OCI-LY3 (cell line): ENCODE measurements at regions not wholly inside any gene's neighbourhood (a gene's known extent, or its start where the extent isn't known, plus 50 kb on each side); places are given as distances from the start of the nearest gene placed in this dataset.

Source experiments
- H2AFZ ChIP-seq: fragments of 200-600, 300-600 bp; shearing (Covaris generic); 2 replicates; pipeline ENCODE4 v1.6.0; 2014; ENCODE audit warnings: antibody characterized with exemption, low read depth, low read length
- H3K27ac ChIP-seq: fragments of 200-600, 300-600 bp; sonication (generic); 2 replicates; pipeline ENCODE4 v1.5.1; 2014; ENCODE audit warnings: mild to moderate bottlenecking, low read length, moderate library complexity, mixed read lengths
- H3K27me3 ChIP-seq: fragments of 200-600, 300-600 bp; sonication (generic); 2 replicates; pipeline ENCODE4 v1.6.1; 2014; ENCODE audit warnings: low read depth, low read length, mixed read lengths
- H3K36me3 ChIP-seq: fragments of 200-600, 300-600 bp; sonication (generic); replicated peaks from 2 replicates; pipeline ENCODE3; 2014; ENCODE audit warnings: low read depth, low read length, mixed read lengths
- H3K4me1 ChIP-seq: fragments of 300-600, 200-600 bp; sonication (generic); 2 replicates; pipeline ENCODE4 v1.6.1; 2014; ENCODE audit warnings: low read length, mixed read lengths
- H3K4me2 ChIP-seq: fragments of 200-600, 300-600 bp; sonication (generic); 2 replicates; pipeline ENCODE4 v1.6.1; 2014; ENCODE audit warnings: low read length, mixed read lengths
- H3K4me3 ChIP-seq: fragments of 300-600, 200-600 bp; sonication (generic); 2 replicates; pipeline ENCODE4 v1.5.1; 2014; ENCODE audit warnings: antibody characterized with exemption, mild to moderate bottlenecking, low read length, moderate library complexity
- H3K79me2 ChIP-seq: fragments of 300-600, 200-600 bp; shearing (Covaris generic); 2 replicates; pipeline ENCODE4 v1.6.1; 2014; ENCODE audit warnings: mild to moderate bottlenecking, low read length, mixed read lengths
- H3K9ac ChIP-seq: fragments of 300-600, 200-600 bp; shearing (Covaris generic); 2 replicates; pipeline ENCODE4 v1.6.0; 2014; ENCODE audit warnings: mild to moderate bottlenecking, low read length, moderate library complexity
- H3K9me3 ChIP-seq: fragments of 200-600, 300-600 bp; shearing (Covaris generic); 2 replicates; pipeline ENCODE4 v1.6.1; 2014; ENCODE audit warnings: low read length, mixed read lengths; ENCODE audit not compliant: insufficient read depth
- H4K20me1 ChIP-seq: fragments of 200-600, 300-600 bp; sonication (generic); 2 replicates; pipeline ENCODE4 v1.6.1; 2016; ENCODE audit warnings: low read length, mixed read lengths; ENCODE audit not compliant: insufficient read depth
- CTCF ChIP-seq: fragments of 200-600, 300-600 bp; sonication (generic); IDR thresholded peaks from 2 replicates; pipeline ENCODE4 v1.5.1; 2014; ENCODE audit warnings: antibody characterized with exemption, low read length, low read depth
- EZH2phosphoT487 ChIP-seq: fragments of 200-600 bp; shearing (Covaris generic); IDR thresholded peaks from 2 replicates; pipeline ENCODE4 v1.6.1; 2018; ENCODE audit warnings: antibody characterized with exemption, mixed run types, low read depth

GRCh38 chr2:52311862-52312261 is 1279.9 kb upstream of the NRXN1 start:
- no peak overlapping the region for H3K27ac ChIP-seq

GRCh38 chr2:52308156-52308555 is 1276.2 kb upstream of the NRXN1 start:
- no peaks in the 10 kb centered on the region for H3K9me3 ChIP-seq
- H2AFZ ChIP-seq = no peak overlapping the region
- H3K4me2 ChIP-seq = no peak overlapping the region

More at GRCh38 chr2:52311862-52312261, 1279.9 kb upstream of the NRXN1 start:
- Histone ChIP-seq H3K79me2 (no peaks in the 10 kb centered on the region), H2AFZ (no peak overlapping the region), H3K4me1 (no peaks in the 10 kb centered on the region), H3K4me2 (no peak overlapping the region), H3K27me3 (no peaks in the 10 kb centered on the region), H3K4me3 (no peak overlapping the region), H3K9me3 (no peaks in the 10 kb centered on the region), H3K9ac (no peak overlapping the region), H4K20me1 (no peaks in the 10 kb centered on the region), H3K36me3 (no peaks in the 10 kb centered on the region)
- TF ChIP-seq CTCF (no peak), EZH2phosphoT487 (no peak)

GRCh38 chr2:52294628-52295027 is 1262.7 kb upstream of the NRXN1 start:
- no peak overlapping the region for H3K4me3 ChIP-seq
- H4K20me1 ChIP-seq = no peaks in the 10 kb centered on the region
- no peaks in the 10 kb centered on the region for H3K36me3 ChIP-seq
- H3K4me2 ChIP-seq = no peak overlapping the region
- no peaks in the 10 kb centered on the region for H3K79me2 ChIP-seq
- no peaks in the 10 kb centered on the region for H3K4me1 ChIP-seq
- H3K27me3 ChIP-seq = no peaks in the 10 kb centered on the region
- H3K9me3 ChIP-seq = no peaks in the 10 kb centered on the region
- H2AFZ ChIP-seq = 0 out of 2 replicates have a peak overlapping the region, but pooled peaks have one; percentile 64
- no peak for TF ChIP-seq CTCF
- TF ChIP-seq EZH2phosphoT487 = no peak
- H3K9ac ChIP-seq = no peak overlapping the region
- no peak overlapping the region for H3K27ac ChIP-seq

More at GRCh38 chr2:52308156-52308555, 1276.2 kb upstream of the NRXN1 start:
- no peaks in the 10 kb centered on the region for H3K79me2 ChIP-seq
- no peak overlapping the region for H3K4me3 ChIP-seq
- H4K20me1 ChIP-seq = no peaks in the 10 kb centered on the region
- no peaks in the 10 kb centered on the region for H3K27me3 ChIP-seq
- no peak for TF ChIP-seq EZH2phosphoT487
- no peak for TF ChIP-seq CTCF
- H3K4me1 ChIP-seq = no peaks in the 10 kb centered on the region
- no peak overlapping the region for H3K9ac ChIP-seq
- no peak overlapping the region for H3K27ac ChIP-seq
- no peaks in the 10 kb centered on the region for H3K36me3 ChIP-seq

GRCh38 chr2:52292801-52293200 is 1260.9 kb upstream of the NRXN1 start:
- no peaks in the 10 kb centered on the region for H3K9me3 ChIP-seq
- H3K4me3 ChIP-seq = no peak overlapping the region
- no peaks in the 10 kb centered on the region for H3K79me2 ChIP-seq
- H3K27ac ChIP-seq = no peak overlapping the region
- no peaks in the 10 kb centered on the region for H4K20me1 ChIP-seq
- no peak overlapping the region for H3K4me2 ChIP-seq
- no peak overlapping the region for H2AFZ ChIP-seq
- no peaks in the 10 kb centered on the region for H3K4me1 ChIP-seq
- TF ChIP-seq EZH2phosphoT487 (no peak), CTCF (no peak)
- H3K27me3 ChIP-seq = no peaks in the 10 kb centered on the region
- H3K9ac ChIP-seq = no peak overlapping the region
- H3K36me3 ChIP-seq = no peaks in the 10 kb centered on the region
